ENCODE measurements at regions not wholly inside any gene's neighbourhood (a gene's known extent, or its start where the extent isn't known, plus 50 kb on each side); places are given as distances from the start of the nearest gene placed in this dataset.

- TF ChIP-seq, protein P1, sequence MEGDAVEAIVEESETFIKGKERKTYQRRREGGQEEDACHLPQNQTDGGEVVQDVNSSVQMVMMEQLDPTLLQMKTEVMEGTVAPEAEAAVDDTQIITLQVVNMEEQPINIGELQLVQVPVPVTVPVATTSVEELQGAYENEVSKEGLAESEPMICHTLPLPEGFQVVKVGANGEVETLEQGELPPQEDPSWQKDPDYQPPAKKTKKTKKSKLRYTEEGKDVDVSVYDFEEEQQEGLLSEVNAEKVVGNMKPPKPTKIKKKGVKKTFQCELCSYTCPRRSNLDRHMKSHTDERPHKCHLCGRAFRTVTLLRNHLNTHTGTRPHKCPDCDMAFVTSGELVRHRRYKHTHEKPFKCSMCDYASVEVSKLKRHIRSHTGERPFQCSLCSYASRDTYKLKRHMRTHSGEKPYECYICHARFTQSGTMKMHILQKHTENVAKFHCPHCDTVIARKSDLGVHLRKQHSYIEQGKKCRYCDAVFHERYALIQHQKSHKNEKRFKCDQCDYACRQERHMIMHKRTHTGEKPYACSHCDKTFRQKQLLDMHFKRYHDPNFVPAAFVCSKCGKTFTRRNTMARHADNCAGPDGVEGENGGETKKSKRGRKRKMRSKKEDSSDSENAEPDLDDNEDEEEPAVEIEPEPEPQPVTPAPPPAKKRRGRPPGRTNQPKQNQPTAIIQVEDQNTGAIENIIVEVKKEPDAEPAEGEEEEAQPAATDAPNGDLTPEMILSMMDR (conservative IDR thresholded peaks at IDR 0.05; ENCODE audit: low read length): no peak
- no peak for TF ChIP-seq EZH2phosphoT487 (IDR thresholded peaks at IDR 0.05; ENCODE audit: borderline replicate concordance, low read depth, low read length)
Measured at GRCh38 chrX:34749896-34750295, 92.8 kb upstream of the TMEM47 start.

All from OCI-LY7 (cell line).